SH-SY5Y (cell line): ENCODE measurements at regions not wholly inside any gene's neighbourhood (a gene's known extent, or its start where the extent isn't known, plus 50 kb on each side); places are given as distances from the start of the nearest gene placed in this dataset.

Source experiments
- GATA2 ChIP-seq: IDR thresholded peaks from 2 replicates; pipeline ENCODE4 v1.6.1; 2011; ENCODE audit warnings: mild to moderate bottlenecking, low read depth, low read length
- GATA3 ChIP-seq: IDR thresholded peaks from 2 replicates; pipeline ENCODE4 v1.6.1; 2011; ENCODE audit warnings: low read depth, mild to moderate bottlenecking, low read length, moderate library complexity

DNA sequence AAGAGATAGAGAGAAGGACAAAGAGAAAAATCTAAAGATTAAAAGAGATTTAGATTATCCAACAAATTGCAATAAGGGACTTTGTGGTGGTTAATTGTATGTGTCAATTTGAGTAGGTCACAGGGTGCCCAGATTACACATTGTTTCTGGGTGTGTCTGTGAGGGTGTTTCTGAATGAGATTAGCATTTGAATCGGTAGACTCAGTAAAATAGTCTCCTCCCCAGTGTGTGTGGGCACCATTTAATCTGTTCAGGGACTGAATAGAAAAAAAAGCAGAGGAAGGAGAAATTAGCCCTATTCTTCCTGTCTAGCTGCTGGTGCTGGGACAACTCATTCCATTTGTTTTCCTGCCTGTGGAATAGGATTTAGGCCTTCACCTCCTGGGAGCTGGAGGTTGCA is 339.8 kb upstream of the EPHA4 start:
- no peak for TF ChIP-seq GATA2
- TF ChIP-seq GATA3 = no peak
